ENCODE measurements at regions not wholly inside any gene's neighbourhood (a gene's known extent, or its start where the extent isn't known, plus 50 kb on each side); places are given as distances from the start of the nearest gene placed in this dataset.

- TF ChIP-seq, protein P1, sequence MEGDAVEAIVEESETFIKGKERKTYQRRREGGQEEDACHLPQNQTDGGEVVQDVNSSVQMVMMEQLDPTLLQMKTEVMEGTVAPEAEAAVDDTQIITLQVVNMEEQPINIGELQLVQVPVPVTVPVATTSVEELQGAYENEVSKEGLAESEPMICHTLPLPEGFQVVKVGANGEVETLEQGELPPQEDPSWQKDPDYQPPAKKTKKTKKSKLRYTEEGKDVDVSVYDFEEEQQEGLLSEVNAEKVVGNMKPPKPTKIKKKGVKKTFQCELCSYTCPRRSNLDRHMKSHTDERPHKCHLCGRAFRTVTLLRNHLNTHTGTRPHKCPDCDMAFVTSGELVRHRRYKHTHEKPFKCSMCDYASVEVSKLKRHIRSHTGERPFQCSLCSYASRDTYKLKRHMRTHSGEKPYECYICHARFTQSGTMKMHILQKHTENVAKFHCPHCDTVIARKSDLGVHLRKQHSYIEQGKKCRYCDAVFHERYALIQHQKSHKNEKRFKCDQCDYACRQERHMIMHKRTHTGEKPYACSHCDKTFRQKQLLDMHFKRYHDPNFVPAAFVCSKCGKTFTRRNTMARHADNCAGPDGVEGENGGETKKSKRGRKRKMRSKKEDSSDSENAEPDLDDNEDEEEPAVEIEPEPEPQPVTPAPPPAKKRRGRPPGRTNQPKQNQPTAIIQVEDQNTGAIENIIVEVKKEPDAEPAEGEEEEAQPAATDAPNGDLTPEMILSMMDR (IDR thresholded peaks at IDR 0.05; ENCODE audit: low read length, missing control alignments) = no peak
- DNase-seq (ENCODE audit: low read depth) = no peak
- no peak overlapping the region for H3K4me3 ChIP-seq (replicated peaks; ENCODE audit: low read depth, low read length)
Measured at GRCh38 chr1:29696656-29697390, 460.5 kb downstream of the PTPRU start.

DNA sequence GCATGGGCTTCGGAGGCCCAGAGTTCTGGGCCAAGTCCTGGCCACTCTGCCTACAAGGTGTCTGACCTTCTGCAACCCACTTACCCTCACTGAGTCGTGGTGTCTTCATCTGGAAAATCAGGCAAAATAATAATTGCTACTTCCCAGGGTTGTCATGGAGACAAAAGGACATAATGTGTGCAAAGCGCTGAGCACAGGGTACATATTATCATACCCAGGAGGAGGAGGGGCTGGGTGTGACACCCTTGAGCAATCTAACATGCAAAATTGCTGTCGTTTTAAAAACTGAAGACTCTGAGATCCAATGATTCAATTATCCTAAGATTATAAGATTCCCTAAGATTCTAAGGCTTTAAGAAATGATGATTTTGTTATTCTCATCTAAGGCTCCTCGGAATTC, 459.5 kb downstream of the PTPRU start:
- no peak overlapping the region for H3K4me3 ChIP-seq (replicated peaks; ENCODE audit: low read depth, low read length)
- no peak for DNase-seq (ENCODE audit: low read depth)
- TF ChIP-seq, protein P1 (IDR thresholded peaks at IDR 0.05; ENCODE audit: low read length, missing control alignments) = no peak

DNA sequence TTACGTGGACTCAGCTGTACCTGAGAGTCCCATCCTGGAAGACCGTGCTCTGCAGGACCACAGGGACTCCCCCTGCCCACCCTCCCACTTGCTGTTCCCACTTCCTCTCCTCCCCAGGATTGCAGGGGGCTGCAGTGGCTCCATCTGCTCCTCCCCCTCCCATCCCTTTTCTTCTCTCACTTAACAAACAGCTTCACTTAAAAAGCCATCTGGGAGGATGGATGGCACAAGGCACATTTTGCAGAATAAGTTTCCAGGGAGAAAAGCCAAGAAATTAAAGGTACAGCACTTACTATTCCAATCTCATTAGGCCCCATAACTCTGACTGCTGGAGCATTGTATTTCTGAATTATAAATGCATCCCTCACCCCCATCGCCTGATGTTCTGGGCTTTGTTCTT, 458.7 kb downstream of the PTPRU start:
- DNase-seq (ENCODE audit: low read depth) = no peak
- no peak overlapping the region for H3K4me3 ChIP-seq (replicated peaks; ENCODE audit: low read depth, low read length)
- TF ChIP-seq, protein P1 (IDR thresholded peaks at IDR 0.05; ENCODE audit: low read length, missing control alignments) = no peak

DNA sequence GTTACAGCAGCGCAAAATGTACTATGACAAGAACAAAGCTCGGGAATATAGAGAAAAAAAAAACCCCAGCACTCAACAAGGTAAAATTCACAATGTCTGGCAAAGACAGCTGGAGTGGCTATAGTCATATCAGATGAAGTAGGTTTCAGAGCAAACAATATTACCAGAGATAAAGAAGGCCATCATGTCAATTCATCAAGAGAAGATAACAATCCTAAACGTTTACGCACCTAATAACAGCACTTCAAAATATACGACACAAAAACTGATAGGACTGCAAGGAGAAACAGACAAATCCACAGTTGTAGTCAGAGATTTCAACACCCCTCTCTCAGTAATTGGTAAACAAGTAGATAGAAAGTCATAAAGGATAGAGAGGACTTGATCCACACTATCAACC, 455.2 kb downstream of the PTPRU start:
- TF ChIP-seq, protein P1 (IDR thresholded peaks at IDR 0.05; ENCODE audit: low read length, missing control alignments) = no peak
- no peak overlapping the region for H3K4me3 ChIP-seq (replicated peaks; ENCODE audit: low read depth, low read length)

DNA sequence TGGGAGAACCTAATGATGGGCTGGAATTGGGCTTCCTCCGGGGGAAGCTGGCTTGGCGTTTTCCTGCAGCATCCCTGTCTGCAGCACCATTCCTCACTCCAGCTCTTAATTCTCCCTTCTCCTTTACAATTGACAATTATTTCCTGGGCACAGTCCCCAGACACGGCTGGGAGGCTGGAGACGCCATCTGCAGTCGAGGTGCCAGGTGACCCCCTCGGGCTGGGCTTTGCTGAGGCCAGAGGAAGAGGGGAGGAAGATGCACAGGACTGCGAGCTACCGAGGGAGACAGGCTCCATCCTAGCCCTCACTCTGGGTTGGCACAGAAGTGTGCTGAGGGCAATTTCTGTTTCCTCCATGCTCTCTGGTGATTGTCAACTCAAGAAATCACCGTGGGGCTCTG, 453.8 kb downstream of the PTPRU start:
- DNase-seq (ENCODE audit: low read depth) = no peak
- H3K4me3 ChIP-seq (replicated peaks; ENCODE audit: low read depth, low read length) = no peak overlapping the region
- TF ChIP-seq, protein P1 (IDR thresholded peaks at IDR 0.05; ENCODE audit: low read length, missing control alignments) = no peak

More for the DNA sequence above, 455.2 kb downstream of the PTPRU start:
- DNase-seq (ENCODE audit: low read depth) = no peak

DNA sequence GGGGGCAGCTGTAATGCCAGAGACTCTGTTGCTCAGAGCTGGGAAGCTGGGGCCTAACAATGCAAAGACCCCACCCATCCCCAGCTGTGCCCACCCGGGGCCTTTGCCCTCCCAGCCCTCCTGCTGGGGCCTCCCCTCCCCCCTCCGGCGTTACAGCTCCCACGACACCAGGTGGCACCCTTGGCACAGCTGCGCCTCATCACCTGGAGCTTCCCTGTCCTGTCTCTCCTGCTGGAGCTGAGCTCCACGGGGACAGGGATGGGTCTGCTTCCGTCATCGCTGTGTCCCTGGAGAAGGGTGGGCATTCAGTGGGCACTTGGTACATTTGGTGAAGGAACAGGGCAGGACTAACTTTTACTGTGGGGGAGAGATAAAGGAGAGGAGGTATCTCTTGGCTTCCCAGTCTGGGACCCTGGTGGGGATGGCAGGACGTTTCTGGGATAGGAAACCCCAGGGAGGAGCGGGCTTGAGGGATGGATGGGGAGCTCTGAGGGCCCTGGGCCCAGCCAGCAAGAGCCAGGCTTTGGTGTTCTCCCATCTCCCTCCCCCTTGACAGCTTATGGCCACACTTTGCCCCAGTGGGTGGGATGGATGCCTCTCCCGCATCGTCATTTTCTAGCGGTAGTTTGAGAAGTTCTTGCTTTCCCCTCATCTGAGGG, 453.2 kb downstream of the PTPRU start:
- no peak for DNase-seq (ENCODE audit: low read depth)
- TF ChIP-seq, protein P1 (IDR thresholded peaks at IDR 0.05; ENCODE audit: low read length, missing control alignments) = no peak

More for the DNA sequence above, 453.2 kb downstream of the PTPRU start:
- no peak overlapping the region for H3K4me3 ChIP-seq (replicated peaks; ENCODE audit: low read depth, low read length)

All from fibroblast of pulmonary artery (primary cell).